HEK293 (cell line): ENCODE measurements at regions not wholly inside any gene's neighbourhood (a gene's known extent, or its start where the extent isn't known, plus 50 kb on each side); places are given as distances from the start of the nearest gene placed in this dataset.

ENCODE experiments used
- YY1 ChIP-seq: fragments of 450-650 bp; formaldehyde crosslinking; IDR thresholded peaks from 2 replicates; pipeline ENCODE4 v1.5.1; 2018; ENCODE audit warnings: missing biosample characterization, missing genetic modification characterization
- ZBTB17 ChIP-seq: fragments of 450-650 bp; formaldehyde crosslinking; IDR thresholded peaks from 2 replicates; pipeline ENCODE4 v1.5.1; 2016; ENCODE audit warnings: missing biosample characterization, missing genetic modification characterization
- ZFP41 ChIP-seq: fragments of 450-650 bp; formaldehyde crosslinking; IDR thresholded peaks from 2 replicates; pipeline ENCODE4 v1.5.1; 2016; ENCODE audit warnings: missing biosample characterization, missing genetic modification characterization, borderline replicate concordance
- ZNF23 ChIP-seq: fragments of 450-650 bp; formaldehyde crosslinking; IDR thresholded peaks from 2 replicates; pipeline ENCODE4 v1.5.1; 2016; ENCODE audit warnings: missing biosample characterization, missing genetic modification characterization, borderline replicate concordance
- ZNF830 ChIP-seq: fragments of 450-650 bp; IDR thresholded peaks from 2 replicates; pipeline ENCODE4 v1.5.0; 2018; ENCODE audit warnings: missing biosample characterization, missing genetic modification characterization, low read depth, mild to moderate bottlenecking, moderate library complexity
- TF ChIP-seq, protein P1 (sequence below): fragments of 450-650 bp; formaldehyde crosslinking; IDR thresholded peaks from 2 replicates; pipeline ENCODE4 v1.5.1; 2016; ENCODE audit warnings: missing biosample characterization, missing genetic modification characterization
- TF ChIP-seq, protein P2 (sequence below): fragments of 450-650 bp; formaldehyde crosslinking; IDR thresholded peaks from 2 replicates; pipeline ENCODE4 v1.5.1; 2016; ENCODE audit warnings: missing biosample characterization, missing genetic modification characterization

DNA sequence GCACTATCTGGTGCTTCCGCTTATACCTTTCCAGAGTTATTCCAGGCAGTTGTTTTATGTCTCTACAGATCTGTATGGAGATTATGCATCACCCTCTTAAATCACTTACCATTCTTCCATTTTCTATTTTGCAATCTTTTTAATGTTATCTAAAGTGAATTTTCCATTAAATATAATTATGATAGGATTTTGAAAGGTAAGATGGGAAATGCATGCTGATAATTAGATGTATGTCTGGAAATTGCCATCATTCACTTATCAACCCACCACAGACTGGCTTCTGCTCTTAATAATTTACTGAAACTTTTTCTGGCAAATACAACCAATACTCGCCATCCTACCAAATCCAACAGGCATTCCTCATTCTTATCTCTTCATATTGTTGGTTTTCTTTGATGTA is 227.4 kb upstream of the MC4R start:
- TF ChIP-seq ZNF830 (tag by site-specific recombination) (no peak), ZNF23 (tag by site-specific recombination) (no peak), ZFP41 (tag by site-specific recombination) (no peak), YY1 (tag by site-specific recombination) (no peak), ZBTB17 (tag by site-specific recombination) (no peak)
- TF ChIP-seq, protein P1, sequence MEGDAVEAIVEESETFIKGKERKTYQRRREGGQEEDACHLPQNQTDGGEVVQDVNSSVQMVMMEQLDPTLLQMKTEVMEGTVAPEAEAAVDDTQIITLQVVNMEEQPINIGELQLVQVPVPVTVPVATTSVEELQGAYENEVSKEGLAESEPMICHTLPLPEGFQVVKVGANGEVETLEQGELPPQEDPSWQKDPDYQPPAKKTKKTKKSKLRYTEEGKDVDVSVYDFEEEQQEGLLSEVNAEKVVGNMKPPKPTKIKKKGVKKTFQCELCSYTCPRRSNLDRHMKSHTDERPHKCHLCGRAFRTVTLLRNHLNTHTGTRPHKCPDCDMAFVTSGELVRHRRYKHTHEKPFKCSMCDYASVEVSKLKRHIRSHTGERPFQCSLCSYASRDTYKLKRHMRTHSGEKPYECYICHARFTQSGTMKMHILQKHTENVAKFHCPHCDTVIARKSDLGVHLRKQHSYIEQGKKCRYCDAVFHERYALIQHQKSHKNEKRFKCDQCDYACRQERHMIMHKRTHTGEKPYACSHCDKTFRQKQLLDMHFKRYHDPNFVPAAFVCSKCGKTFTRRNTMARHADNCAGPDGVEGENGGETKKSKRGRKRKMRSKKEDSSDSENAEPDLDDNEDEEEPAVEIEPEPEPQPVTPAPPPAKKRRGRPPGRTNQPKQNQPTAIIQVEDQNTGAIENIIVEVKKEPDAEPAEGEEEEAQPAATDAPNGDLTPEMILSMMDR (tag by site-specific recombination) = no peak
- TF ChIP-seq, protein P2, sequence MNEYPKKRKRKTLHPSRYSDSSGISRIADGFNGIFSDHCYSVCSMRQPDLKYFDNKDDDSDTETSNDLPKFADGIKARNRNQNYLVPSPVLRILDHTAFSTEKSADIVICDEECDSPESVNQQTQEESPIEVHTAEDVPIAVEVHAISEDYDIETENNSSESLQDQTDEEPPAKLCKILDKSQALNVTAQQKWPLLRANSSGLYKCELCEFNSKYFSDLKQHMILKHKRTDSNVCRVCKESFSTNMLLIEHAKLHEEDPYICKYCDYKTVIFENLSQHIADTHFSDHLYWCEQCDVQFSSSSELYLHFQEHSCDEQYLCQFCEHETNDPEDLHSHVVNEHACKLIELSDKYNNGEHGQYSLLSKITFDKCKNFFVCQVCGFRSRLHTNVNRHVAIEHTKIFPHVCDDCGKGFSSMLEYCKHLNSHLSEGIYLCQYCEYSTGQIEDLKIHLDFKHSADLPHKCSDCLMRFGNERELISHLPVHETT (tag by site-specific recombination) = no peak
